ENCODE measurements at regions not wholly inside any gene's neighbourhood (a gene's known extent, or its start where the extent isn't known, plus 50 kb on each side); places are given as distances from the start of the nearest gene placed in this dataset.

GRCh38 chr5:153357493-153358112 is 132.9 kb upstream of the GRIA1 start:
- TF ChIP-seq CTCF (conservative IDR thresholded peaks at IDR 0.05) (no peak), ZFX (IDR thresholded peaks at IDR 0.05) (no peak)

Measured in C4-2B (cell line).